Hepatocyte (in vitro differentiated cells): ENCODE measurements at regions not wholly inside any gene's neighbourhood (a gene's known extent, or its start where the extent isn't known, plus 50 kb on each side); places are given as distances from the start of the nearest gene placed in this dataset.

Source experiments
- DNase-seq: peaks from one replicate; pipeline ENCODE4 v3.0.0-alpha.2; 2016; ENCODE audit warnings: low spot score
- H2AFZ ChIP-seq: fragments of 200-600 bp; sonication (generic); 2 replicates; pipeline ENCODE4 v1.6.0; 2016; ENCODE audit warnings: antibody characterized with exemption, mild to moderate bottlenecking
- H3K27ac ChIP-seq: fragments of 200-600 bp; sonication (generic); 2 replicates; pipeline ENCODE4 v1.5.1; 2016; ENCODE audit warnings: mild to moderate bottlenecking
- H3K27me3 ChIP-seq: fragments of 200-600 bp; sonication (generic); 2 replicates; pipeline ENCODE4 v1.6.1; 2016
- H3K36me3 ChIP-seq: fragments of 200-600 bp; sonication (generic); replicated peaks from 2 replicates; pipeline ENCODE4 v1.5.1; 2016; ENCODE audit warnings: low read depth; ENCODE audit not compliant: insufficient read depth
- H3K4me1 ChIP-seq: fragments of 200-600 bp; sonication (generic); 2 replicates; pipeline ENCODE4 v1.5.1; 2016; ENCODE audit warnings: mild to moderate bottlenecking, moderate library complexity; ENCODE audit not compliant: insufficient read depth
- H3K4me2 ChIP-seq: fragments of 200-600 bp; sonication (generic); 2 replicates; pipeline ENCODE4 v1.6.0; 2016
- H3K4me3 ChIP-seq: fragments of 200-600 bp; sonication (generic); 2 replicates; pipeline ENCODE4 v1.5.1; 2016; ENCODE audit warnings: mild to moderate bottlenecking
- H3K79me2 ChIP-seq: fragments of 200-600 bp; sonication (generic); 2 replicates; pipeline ENCODE4 v1.6.0; 2017; ENCODE audit warnings: mild to moderate bottlenecking
- H3K9me2 ChIP-seq: fragments of 200-600 bp; sonication (generic); replicated peaks from 2 replicates; pipeline ENCODE4 v1.6.0; 2017; ENCODE audit warnings: mild to moderate bottlenecking; ENCODE audit not compliant: insufficient read depth
- H3K9me3 ChIP-seq: fragments of 200-600 bp; sonication (generic); 2 replicates; pipeline ENCODE4 v1.5.1; 2016; ENCODE audit warnings: low read depth, mild to moderate bottlenecking
- H4K20me1 ChIP-seq: fragments of 200-600 bp; sonication (generic); 2 replicates; pipeline ENCODE4 v1.6.0; 2016; ENCODE audit warnings: mild to moderate bottlenecking; ENCODE audit not compliant: insufficient read depth, poor library complexity, severe bottlenecking
- CTCF ChIP-seq: fragments of 200-600 bp; sonication (generic); IDR thresholded peaks from 2 replicates; pipeline ENCODE4 v1.5.1; 2016; ENCODE audit warnings: antibody characterized with exemption, mild to moderate bottlenecking; ENCODE audit not compliant: poor library complexity
- EZH2 ChIP-seq: fragments of 200-600 bp; sonication (generic); IDR thresholded peaks from 2 replicates; pipeline ENCODE4 v1.6.1; 2016; ENCODE audit warnings: antibody characterized with exemption, mild to moderate bottlenecking, borderline replicate concordance
- EZH2phosphoT487 ChIP-seq: fragments of 200-600 bp; sonication (generic); IDR thresholded peaks from one replicate; pipeline ENCODE4 v1.6.1; 2018; ENCODE audit warnings: antibody characterized with exemption, mild to moderate bottlenecking, low read depth, moderate library complexity; ENCODE audit not compliant: unreplicated experiment, severe bottlenecking
- WGBS: methylation state at CpG from one replicate; pipeline ENCODE4 v1.1.6; 2016; ENCODE audit warnings: low lambda C conversion rate; ENCODE audit errors: missing lambda C conversion rate; 5-methylcytosine and 5-hydroxymethylcytosine counted together

GRCh38 chr2:30372826-30373225 is 74.2 kb upstream of the LCLAT1 start:
- Histone ChIP-seq H3K4me2 (no peak overlapping the region), H2AFZ (no peak overlapping the region), H3K9me3 (no peaks in the 10 kb centered on the region), H3K4me3 (no peak overlapping the region), H3K36me3 (no peaks in the 10 kb centered on the region), H3K27ac (no peak overlapping the region), H3K27me3 (no peaks in the 10 kb centered on the region), H3K79me2 (no peaks in the 10 kb centered on the region), H3K9me2 (no peaks in the 10 kb centered on the region), H3K4me1 (no peaks in the 10 kb centered on the region), H4K20me1 (no peaks in the 10 kb centered on the region)
- TF ChIP-seq EZH2phosphoT487: no peak
- DNase-seq: no peak

- H3K27ac ChIP-seq: no peak overlapping the region
Measured at GRCh38 chr2:30373881-30374302, 73.2 kb upstream of the LCLAT1 start.

GRCh38 chr2:30374380-30374779 is 72.7 kb upstream of the LCLAT1 start:
- no peaks in the 10 kb centered on the region for H3K79me2 ChIP-seq
- DNase-seq: no peak
- H3K4me3 ChIP-seq: no peak overlapping the region
- no peaks in the 10 kb centered on the region for H3K9me2 ChIP-seq
- no peak overlapping the region for H3K4me2 ChIP-seq
- H4K20me1 ChIP-seq: no peaks in the 10 kb centered on the region
- no peaks in the 10 kb centered on the region for H3K4me1 ChIP-seq
- TF ChIP-seq CTCF: no peak
- no peak for TF ChIP-seq EZH2phosphoT487
- no peak for TF ChIP-seq EZH2
- H3K27me3 ChIP-seq: no peaks in the 10 kb centered on the region
- WGBS: 80% methylated on average over 2 of the region's 2 CpGs
- H3K9me3 ChIP-seq: no peaks in the 10 kb centered on the region
- H3K27ac ChIP-seq: no peak overlapping the region
- H2AFZ ChIP-seq: no peak overlapping the region
- H3K36me3 ChIP-seq: no peaks in the 10 kb centered on the region

More at GRCh38 chr2:30373881-30374302, 73.2 kb upstream of the LCLAT1 start:
- H3K9me2 ChIP-seq: no peaks in the 10 kb centered on the region
- no peak overlapping the region for H3K4me3 ChIP-seq
- DNase-seq: no peak
- H4K20me1 ChIP-seq: no peaks in the 10 kb centered on the region
- no peak overlapping the region for H3K4me2 ChIP-seq
- no peaks in the 10 kb centered on the region for H3K36me3 ChIP-seq
- H3K4me1 ChIP-seq: no peaks in the 10 kb centered on the region
- no peaks in the 10 kb centered on the region for H3K27me3 ChIP-seq
- H3K9me3 ChIP-seq: no peaks in the 10 kb centered on the region
- no peak overlapping the region for H2AFZ ChIP-seq
- no peaks in the 10 kb centered on the region for H3K79me2 ChIP-seq
- WGBS: 93% methylated on average over 9 of the region's 9 CpGs
- TF ChIP-seq EZH2phosphoT487: no peak
- TF ChIP-seq EZH2: no peak
- TF ChIP-seq CTCF: no peak

- no peaks in the 10 kb centered on the region for H3K4me1 ChIP-seq
- H3K27me3 ChIP-seq: no peaks in the 10 kb centered on the region
- H3K79me2 ChIP-seq: no peaks in the 10 kb centered on the region
- no peaks in the 10 kb centered on the region for H3K9me3 ChIP-seq
- no peak overlapping the region for H3K27ac ChIP-seq
- no peaks in the 10 kb centered on the region for H4K20me1 ChIP-seq
- no peaks in the 10 kb centered on the region for H3K9me2 ChIP-seq
- no peak overlapping the region for H3K4me2 ChIP-seq
- TF ChIP-seq CTCF: no peak
- no peak for TF ChIP-seq EZH2
- TF ChIP-seq EZH2phosphoT487: no peak
- H2AFZ ChIP-seq: no peak overlapping the region
- no peak overlapping the region for H3K4me3 ChIP-seq
- no peaks in the 10 kb centered on the region for H3K36me3 ChIP-seq
- DNase-seq: no peak
Measured at GRCh38 chr2:30375915-30376314, 71.1 kb upstream of the LCLAT1 start.
